NCI-H69 (cell line): ENCODE measurements at regions not wholly inside any gene's neighbourhood (a gene's known extent, or its start where the extent isn't known, plus 50 kb on each side); places are given as distances from the start of the nearest gene placed in this dataset.
"Not testable (repeated sequence)": the region's sequence is repeated elsewhere in the genome, so short reads cannot be mapped to it uniquely, and the experiment has no call there.

ENCODE experiments used
- DNase-seq: peaks from one replicate; lab custom pipeline; 2025; lab: John Stamatoyannopoulos, UW

DNA sequence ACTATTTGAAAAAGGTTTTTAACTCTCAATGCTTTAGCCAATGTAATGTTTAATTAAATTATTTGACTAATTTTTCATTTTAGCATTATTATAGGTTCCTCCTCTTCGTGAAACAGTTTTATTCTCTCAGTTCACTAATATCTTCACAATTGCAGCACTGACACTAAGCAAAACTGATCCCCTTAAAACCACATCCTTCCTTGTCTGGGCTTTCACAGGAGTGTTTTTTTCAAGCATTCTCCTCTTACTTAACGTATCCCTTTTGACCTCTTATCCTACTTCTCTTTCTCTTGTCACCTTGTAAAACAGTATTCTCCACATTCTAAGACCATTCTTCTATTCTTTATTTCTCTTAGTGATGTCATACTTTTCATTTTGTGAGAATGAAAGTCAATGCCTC lies 112.8 kb downstream of the DSC3 start:
- DNase-seq: no peak

- no peak for DNase-seq
Measured at GRCh38 chr18:30929065-30929464, 113.5 kb downstream of the DSC3 start.

DNA sequence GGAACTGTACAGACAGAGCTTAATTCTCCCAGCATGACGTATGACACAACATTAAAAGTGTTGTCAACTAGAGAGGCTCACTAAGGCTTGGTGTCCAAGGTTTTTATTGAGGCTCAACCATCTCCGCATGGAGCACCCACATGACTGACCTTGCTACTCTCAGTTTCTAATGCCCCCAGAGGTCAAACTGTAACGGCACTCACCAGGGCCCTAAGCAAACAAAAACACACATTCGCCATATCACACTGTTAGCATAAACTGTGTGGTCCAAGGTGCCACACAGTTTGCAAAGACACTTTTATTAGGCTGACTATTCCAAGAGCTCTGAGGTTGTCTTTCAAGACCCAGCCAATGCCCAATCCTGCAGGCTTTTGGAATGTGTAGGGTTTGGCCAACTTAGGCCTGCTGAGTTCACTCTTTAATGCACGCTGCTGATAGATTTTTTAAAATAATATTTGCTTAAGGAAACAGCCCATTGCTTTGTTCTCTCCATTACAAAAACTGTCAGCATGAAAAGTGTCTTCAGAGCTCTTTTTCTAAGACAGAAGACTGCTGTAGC lies 114.9 kb downstream of the DSC3 start:
- DNase-seq: no peak

- no peak for DNase-seq
Measured at GRCh38 chr18:30927042-30927441, 115.5 kb downstream of the DSC3 start.

DNA sequence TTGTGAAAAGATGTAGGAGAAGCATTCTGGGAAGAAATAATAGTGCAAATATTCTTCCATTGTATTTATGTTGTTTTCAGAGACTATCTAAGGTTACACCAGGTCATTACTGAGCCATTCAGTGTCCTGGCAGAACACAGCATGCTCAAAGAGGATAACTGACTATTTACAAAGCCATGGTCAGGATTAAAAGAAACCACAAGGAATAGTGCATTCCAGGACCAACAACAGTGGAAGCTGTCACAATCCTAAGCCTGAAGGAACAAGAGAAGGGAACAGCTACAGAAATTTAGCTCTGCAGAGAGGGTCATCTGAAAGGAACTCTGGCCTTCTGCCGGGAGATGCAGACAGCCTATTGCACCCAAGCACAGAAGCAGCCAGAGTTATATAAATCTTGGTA lies 116.7 kb downstream of the DSC3 start:
- DNase-seq: no peak

DNA sequence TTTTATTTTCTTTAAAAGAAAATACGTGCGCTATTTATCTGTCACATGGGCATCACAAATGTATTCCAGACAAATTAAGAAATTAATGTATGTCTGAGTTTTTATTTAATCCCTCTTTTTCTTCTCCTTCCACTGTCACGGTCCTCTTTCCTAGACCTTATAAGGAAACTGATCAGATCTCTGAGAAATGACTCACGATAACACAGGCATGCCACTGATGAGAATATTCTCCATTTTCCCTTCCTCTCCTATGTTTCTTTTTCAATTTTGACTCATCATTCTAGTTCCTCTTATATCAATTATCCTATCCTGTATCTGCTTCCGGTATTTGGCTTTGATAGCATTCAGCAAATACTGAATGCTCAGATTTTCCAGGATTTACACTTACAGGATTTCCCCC lies 121.8 kb downstream of the DSC3 start:
- no peak for DNase-seq

DNA sequence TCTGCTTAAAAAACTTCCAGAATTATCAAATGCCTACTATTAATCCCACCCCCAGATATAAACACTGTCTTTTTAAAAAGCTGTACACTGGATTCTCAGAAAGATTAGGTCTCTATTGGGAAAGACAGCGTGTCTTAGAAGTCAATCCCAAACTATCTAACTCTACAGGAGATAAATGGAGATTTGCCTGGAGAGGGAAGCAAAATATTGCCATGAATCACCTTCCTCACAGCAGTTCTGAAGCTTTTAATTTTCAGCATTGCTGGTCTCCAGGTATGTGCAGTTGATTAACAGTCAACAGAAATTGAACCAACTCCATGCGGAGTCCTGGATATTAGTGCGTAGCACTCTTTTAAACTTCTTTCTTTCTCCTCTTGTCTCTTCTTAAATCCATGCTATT lies 122.2 kb downstream of the DSC3 start:
- no peak for DNase-seq

DNA sequence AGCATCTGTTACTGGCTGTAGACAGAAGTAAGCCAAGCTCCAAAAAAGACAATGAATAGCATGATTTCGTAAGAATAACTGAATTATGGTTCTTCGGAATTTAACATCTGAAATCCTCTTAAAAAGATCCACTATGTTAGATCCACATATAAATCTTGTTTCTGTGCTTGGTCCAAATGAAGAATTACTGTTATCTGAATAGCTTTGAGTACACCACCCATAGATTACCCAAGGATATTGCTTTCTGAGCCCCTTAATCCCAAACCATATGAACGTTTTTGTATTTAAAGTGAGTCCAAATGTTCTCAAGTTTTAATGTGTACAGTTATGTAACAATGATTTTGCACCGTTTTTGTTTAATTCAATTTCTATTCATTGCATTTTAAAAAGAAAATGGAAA lies 124.9 kb downstream of the DSC3 start:
- DNase-seq: no peak

DNA sequence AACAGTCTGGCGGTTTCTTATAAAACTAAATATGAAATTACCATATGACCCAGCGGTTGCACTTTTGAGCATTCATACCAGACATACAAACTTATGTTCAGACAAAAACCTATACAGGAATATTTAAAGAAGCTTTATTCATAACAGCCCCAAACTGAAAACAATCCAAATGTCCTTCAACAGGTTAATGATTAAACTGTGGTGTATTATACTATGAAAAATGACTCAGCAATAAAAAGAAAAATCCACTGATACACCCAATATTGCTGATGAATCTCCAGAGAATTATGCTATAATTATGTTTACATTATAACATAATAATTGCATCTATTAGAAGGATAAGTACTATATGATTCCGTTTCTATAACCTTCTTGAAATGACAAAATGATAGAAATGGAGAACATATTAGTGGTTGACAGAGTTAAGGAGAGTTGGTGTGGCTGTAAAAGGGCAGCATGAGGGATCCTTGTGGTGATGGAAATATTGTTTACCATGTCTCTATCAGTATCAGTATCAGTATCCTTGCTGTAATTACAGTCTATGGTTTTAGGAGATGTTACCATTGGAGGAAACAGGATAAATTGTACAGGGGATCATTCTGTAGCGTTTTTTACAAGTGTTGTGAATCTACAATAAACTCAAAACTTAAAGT lies 127.1 kb downstream of the DSC3 start:
- DNase-seq: no peak

- no peak for DNase-seq
Measured at GRCh38 chr18:30908381-30908780, 134.2 kb downstream of the DSC3 start.

DNA sequence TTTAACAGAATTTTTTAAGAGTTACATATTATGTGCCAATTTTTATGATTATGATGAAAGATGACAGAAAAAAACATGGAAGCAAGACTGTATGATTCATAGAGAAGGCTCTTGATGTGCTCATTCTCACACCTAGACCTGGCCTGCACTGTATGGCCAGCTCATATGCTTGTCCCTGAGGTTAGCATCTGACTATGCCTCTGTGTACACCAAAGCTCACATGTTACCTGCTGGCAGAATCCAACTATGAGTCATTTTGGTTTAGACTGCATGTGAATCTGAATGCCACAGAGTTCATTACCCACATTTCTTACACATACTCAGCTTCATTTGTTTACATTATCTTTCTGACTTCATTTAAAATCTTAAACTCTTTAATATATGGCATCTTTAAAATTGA lies 139.0 kb downstream of the DSC3 start:
- DNase-seq: no peak

DNA sequence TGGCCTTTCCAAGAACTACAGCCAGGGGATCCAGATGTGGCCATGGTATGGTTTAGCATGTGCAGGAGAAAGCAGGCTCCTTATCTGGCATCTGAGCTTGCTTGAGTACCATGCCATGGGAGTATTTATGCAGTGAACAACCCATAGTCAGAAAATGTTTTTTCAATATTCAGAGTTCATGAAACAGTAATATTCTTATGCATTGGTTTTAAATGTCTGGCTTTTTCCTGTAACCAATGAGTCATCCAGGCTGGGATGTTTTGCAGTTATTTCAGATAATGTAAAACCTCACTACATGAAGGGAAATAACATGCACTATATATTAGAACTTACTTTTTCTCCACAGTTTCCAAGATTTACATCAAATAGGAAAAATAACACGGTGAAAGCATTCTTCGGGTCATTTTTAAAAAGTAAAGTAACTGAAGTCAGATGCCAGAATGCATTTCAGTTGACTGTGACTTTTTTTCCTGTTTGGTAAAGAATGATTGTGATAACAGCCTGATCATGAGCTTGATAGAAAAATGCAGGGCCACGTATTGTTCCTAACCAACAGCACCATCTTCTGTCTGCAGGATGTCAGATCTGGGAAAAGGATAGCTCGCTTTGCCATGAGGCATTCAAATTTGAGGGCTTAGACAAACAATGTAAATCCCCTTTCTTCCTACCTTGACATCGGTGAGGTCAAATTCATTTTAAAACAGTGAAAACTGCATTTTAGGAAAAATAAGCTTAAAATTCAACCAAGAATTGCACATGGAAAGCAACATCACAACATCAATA lies 152.8 kb downstream of the DSC3 start:
- DNase-seq: peak; percentile 18

DNA sequence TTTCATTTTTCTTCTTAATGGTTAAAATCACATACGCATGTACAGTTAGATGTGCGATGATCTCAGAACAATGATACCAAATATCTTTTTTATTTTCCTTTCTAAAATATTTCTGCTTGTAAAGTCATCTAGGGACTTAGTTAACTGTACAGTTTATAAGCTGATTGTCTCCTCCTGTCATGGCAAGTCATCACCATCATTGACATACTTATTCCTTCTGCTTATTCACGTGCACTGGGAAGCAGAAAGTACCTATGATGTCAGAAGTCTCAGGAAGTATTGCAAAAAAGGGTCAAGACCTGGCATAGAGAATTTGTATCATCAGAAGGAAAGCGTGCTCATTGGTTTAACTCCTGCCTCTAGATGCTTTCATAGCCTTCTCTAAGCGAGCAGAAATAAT lies 154.2 kb downstream of the DSC3 start:
- no peak for DNase-seq

- DNase-seq: no peak
Measured at GRCh38 chr18:30886998-30887397, 155.5 kb downstream of the DSC3 start.

DNA sequence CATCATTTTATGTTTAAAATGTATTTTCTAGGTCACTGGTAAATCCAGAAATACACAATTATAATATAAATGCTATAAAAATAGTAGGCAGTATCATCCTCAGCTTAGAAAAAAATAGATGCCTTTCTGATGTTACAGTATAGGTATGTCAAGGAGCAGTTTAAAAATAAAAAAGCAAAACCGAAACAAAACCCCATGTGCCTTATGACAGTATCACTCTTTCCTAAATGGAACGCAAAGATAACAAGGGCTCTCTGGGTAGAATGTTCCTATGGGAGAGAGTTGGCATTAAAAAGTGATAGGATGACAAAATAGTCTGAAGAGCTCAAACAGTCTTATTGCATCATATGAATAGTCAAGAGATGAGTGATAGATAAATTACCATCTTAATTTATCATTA lies 172.1 kb downstream of the DSC3 start:
- no peak for DNase-seq

- no peak for DNase-seq
Measured at GRCh38 chr18:30862900-30863299, 179.6 kb downstream of the DSC3 start.

DNA sequence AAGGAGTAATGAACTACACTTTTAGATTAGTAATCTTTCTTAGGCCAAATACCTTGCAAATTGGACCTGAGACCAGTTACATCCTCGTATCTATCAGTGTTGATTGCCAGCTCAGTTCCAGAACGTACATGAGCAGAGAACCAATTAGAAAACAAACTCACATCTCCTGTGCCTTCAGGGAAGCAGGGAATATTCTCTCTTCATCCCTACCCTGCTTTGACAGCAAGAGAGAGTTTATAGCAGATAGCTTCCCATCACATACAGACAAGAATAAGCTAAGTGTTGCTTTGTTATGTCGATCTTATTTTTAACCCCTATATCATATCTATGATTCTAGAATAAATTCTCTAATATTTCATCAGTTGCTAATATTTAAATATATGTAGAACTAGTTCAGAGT lies 181.8 kb downstream of the DSC3 start:
- no peak for DNase-seq

GRCh38 chr18:30859036-30859435 lies 183.5 kb downstream of the DSC3 start:
- no peak for DNase-seq

GRCh38 chr18:30858560-30858959 lies 184.0 kb downstream of the DSC3 start:
- DNase-seq: no peak

GRCh38 chr18:30855762-30856161 lies 186.8 kb downstream of the DSC3 start:
- DNase-seq: no peak

DNA sequence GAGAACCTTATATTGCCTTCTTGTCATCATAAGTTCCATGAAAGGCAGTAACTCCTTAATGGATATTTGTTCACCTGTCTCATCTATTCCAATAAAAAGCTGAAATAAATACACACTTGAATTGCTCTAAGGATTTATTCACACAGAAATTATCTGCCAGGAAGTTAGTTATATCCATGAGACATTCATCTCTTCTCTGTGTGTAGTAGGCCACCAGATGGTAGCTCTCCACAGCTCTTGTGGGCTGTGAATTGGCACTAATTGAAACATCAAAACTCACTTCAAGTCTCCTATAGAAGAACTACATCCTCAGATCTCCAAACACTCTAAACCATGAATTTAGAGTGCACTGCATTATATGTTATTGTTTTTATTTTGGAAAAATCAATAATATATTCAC lies 189.6 kb downstream of the DSC3 start:
- no peak for DNase-seq

DNA sequence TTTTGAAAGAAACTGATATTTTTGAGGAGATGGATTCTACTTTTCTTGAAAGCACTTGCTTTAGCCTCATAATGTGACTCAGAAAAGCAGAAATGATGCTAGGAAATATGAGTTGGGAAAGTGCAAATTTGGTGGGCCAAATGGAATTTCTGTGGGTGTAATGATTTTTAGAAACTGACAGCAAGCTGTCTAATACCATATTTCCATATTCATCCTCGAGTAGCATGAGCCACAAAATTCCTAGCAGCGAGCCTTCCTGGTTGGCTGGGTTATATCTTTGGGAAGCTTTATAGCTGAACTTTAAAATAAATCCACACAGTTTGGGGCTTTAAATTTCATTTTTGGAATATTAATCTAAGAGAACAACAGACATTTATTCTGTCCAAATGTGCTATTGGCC lies 190.0 kb downstream of the DSC3 start:
- no peak for DNase-seq

DNA sequence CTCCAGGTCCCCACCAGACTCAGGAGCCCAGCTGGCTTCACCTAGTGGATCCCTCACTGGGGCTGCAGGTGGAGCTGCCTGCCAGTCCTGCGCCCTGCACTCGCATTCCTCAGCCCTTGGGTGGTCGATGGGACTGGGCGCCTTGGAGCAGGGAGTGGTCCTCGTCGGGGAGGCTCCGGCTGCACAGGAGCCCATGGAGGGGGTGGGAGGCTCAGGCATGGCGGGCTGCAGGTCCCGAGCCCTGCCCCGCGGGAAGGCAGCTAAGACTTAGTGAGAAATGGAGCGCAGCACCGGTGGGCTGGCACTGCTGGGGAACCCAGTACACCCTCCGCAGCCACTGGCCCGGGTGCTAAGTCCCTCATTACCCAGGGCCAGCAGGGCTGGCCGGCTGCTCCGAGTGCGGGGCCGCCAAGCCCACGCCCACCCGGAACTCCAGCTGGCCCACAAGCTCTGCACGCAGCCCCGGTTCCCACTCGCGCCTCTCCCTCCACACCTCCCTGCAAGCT lies 203.4 kb downstream of the DSC3 start:
- not testable (repeated sequence) for DNase-seq
